ENCODE measurements at regions not wholly inside any gene's neighbourhood (a gene's known extent, or its start where the extent isn't known, plus 50 kb on each side); places are given as distances from the start of the nearest gene placed in this dataset.

GRCh38 chr6:49370518-49370917, 92.5 kb downstream of the MMUT start:
- no peak for DNase-seq
- Histone ChIP-seq H3K27me3 (ENCODE audit: control insufficient read depth, insufficient read depth, low read length) (no peaks in the 10 kb centered on the region), H3K36me3 (replicated peaks; ENCODE audit: control insufficient read depth, insufficient read depth, low read length) (no peaks in the 10 kb centered on the region), H3K4me3 (ENCODE audit: insufficient read depth, low read depth, low read length) (no peak overlapping the region)

GRCh38 chr6:49366539-49366938, 96.5 kb downstream of the MMUT start:
- Histone ChIP-seq H3K36me3 (replicated peaks; ENCODE audit: control insufficient read depth, insufficient read depth, low read length) (no peaks in the 10 kb centered on the region), H3K4me3 (ENCODE audit: insufficient read depth, low read depth, low read length) (no peak overlapping the region), H3K27me3 (ENCODE audit: control insufficient read depth, insufficient read depth, low read length) (no peaks in the 10 kb centered on the region)
- DNase-seq = no peak

GRCh38 chr6:49348561-49348960, 114.5 kb downstream of the MMUT start:
- Histone ChIP-seq H3K4me3 (ENCODE audit: insufficient read depth, low read depth, low read length) (no peak overlapping the region), H3K36me3 (replicated peaks; ENCODE audit: control insufficient read depth, insufficient read depth, low read length) (no peaks in the 10 kb centered on the region), H3K27me3 (ENCODE audit: control insufficient read depth, insufficient read depth, low read length) (no peaks in the 10 kb centered on the region)
- no peak for DNase-seq

GRCh38 chr6:49342410-49342809, 120.6 kb downstream of the MMUT start:
- no peaks in the 10 kb centered on the region for H3K36me3 ChIP-seq (replicated peaks; ENCODE audit: control insufficient read depth, insufficient read depth, low read length)
- H3K27me3 ChIP-seq (ENCODE audit: control insufficient read depth, insufficient read depth, low read length) = no peaks in the 10 kb centered on the region
- peak; percentile 27 for DNase-seq
- H3K4me3 ChIP-seq (ENCODE audit: insufficient read depth, low read depth, low read length) = no peak overlapping the region

- no peaks in the 10 kb centered on the region for H3K27me3 ChIP-seq (ENCODE audit: control insufficient read depth, insufficient read depth, low read length)
- H3K36me3 ChIP-seq (replicated peaks; ENCODE audit: control insufficient read depth, insufficient read depth, low read length) = no peaks in the 10 kb centered on the region
- H3K4me3 ChIP-seq (ENCODE audit: insufficient read depth, low read depth, low read length) = no peak overlapping the region
- no peak for DNase-seq
Measured at GRCh38 chr6:49341869-49342268, 121.2 kb downstream of the MMUT start.

- no peak for DNase-seq
- no peaks in the 10 kb centered on the region for H3K36me3 ChIP-seq (replicated peaks; ENCODE audit: control insufficient read depth, insufficient read depth, low read length)
- H3K4me3 ChIP-seq (ENCODE audit: insufficient read depth, low read depth, low read length) = no peak overlapping the region
- no peaks in the 10 kb centered on the region for H3K27me3 ChIP-seq (ENCODE audit: control insufficient read depth, insufficient read depth, low read length)
Measured at GRCh38 chr6:49339096-49339495, 124.0 kb downstream of the MMUT start.

GRCh38 chr6:49336514-49337131, 126.4 kb downstream of the MMUT start:
- no peak for DNase-seq

GRCh38 chr6:49333345-49334125, 129.5 kb downstream of the MMUT start:
- no peak overlapping the region for H3K4me3 ChIP-seq (ENCODE audit: insufficient read depth, low read depth, low read length)
- no peaks in the 10 kb centered on the region for H3K27me3 ChIP-seq (ENCODE audit: control insufficient read depth, insufficient read depth, low read length)
- H3K36me3 ChIP-seq (replicated peaks; ENCODE audit: control insufficient read depth, insufficient read depth, low read length) = no peaks in the 10 kb centered on the region
- DNase-seq = no peak

More at GRCh38 chr6:49336514-49337131, 126.4 kb downstream of the MMUT start:
- Histone ChIP-seq H3K4me3 (ENCODE audit: insufficient read depth, low read depth, low read length) (no peak overlapping the region), H3K36me3 (replicated peaks; ENCODE audit: control insufficient read depth, insufficient read depth, low read length) (no peaks in the 10 kb centered on the region), H3K27me3 (ENCODE audit: control insufficient read depth, insufficient read depth, low read length) (no peaks in the 10 kb centered on the region)

- H3K4me3 ChIP-seq (ENCODE audit: insufficient read depth, low read depth, low read length) = no peak overlapping the region
- no peaks in the 10 kb centered on the region for H3K27me3 ChIP-seq (ENCODE audit: control insufficient read depth, insufficient read depth, low read length)
- no peaks in the 10 kb centered on the region for H3K36me3 ChIP-seq (replicated peaks; ENCODE audit: control insufficient read depth, insufficient read depth, low read length)
- no peak for DNase-seq
Measured at GRCh38 chr6:49332781-49333180, 130.3 kb downstream of the MMUT start.

- Histone ChIP-seq H3K27me3 (ENCODE audit: control insufficient read depth, insufficient read depth, low read length) (no peaks in the 10 kb centered on the region), H3K4me3 (ENCODE audit: insufficient read depth, low read depth, low read length) (no peak overlapping the region), H3K36me3 (replicated peaks; ENCODE audit: control insufficient read depth, insufficient read depth, low read length) (no peaks in the 10 kb centered on the region)
- DNase-seq = no peak
Measured at GRCh38 chr6:49329186-49329585, 133.9 kb downstream of the MMUT start.

- H3K4me3 ChIP-seq (ENCODE audit: insufficient read depth, low read depth, low read length) = no peak overlapping the region
- no peaks in the 10 kb centered on the region for H3K36me3 ChIP-seq (replicated peaks; ENCODE audit: control insufficient read depth, insufficient read depth, low read length)
- no peak for DNase-seq
- H3K27me3 ChIP-seq (ENCODE audit: control insufficient read depth, insufficient read depth, low read length) = no peaks in the 10 kb centered on the region
Measured at GRCh38 chr6:49328051-49328744, 134.9 kb downstream of the MMUT start.

GRCh38 chr6:49327571-49327970, 135.5 kb downstream of the MMUT start:
- no peaks in the 10 kb centered on the region for H3K27me3 ChIP-seq (ENCODE audit: control insufficient read depth, insufficient read depth, low read length)
- no peak overlapping the region for H3K4me3 ChIP-seq (ENCODE audit: insufficient read depth, low read depth, low read length)
- DNase-seq = no peak
- H3K36me3 ChIP-seq (replicated peaks; ENCODE audit: control insufficient read depth, insufficient read depth, low read length) = no peaks in the 10 kb centered on the region

- DNase-seq = no peak
Measured at GRCh38 chr6:49327005-49327404, 136.0 kb downstream of the MMUT start.

GRCh38 chr6:49326347-49326746, 136.7 kb downstream of the MMUT start:
- Histone ChIP-seq H3K36me3 (replicated peaks; ENCODE audit: control insufficient read depth, insufficient read depth, low read length) (no peaks in the 10 kb centered on the region), H3K4me3 (ENCODE audit: insufficient read depth, low read depth, low read length) (no peak overlapping the region), H3K27me3 (ENCODE audit: control insufficient read depth, insufficient read depth, low read length) (no peaks in the 10 kb centered on the region)
- DNase-seq = no peak

More at GRCh38 chr6:49327005-49327404, 136.0 kb downstream of the MMUT start:
- no peaks in the 10 kb centered on the region for H3K36me3 ChIP-seq (replicated peaks; ENCODE audit: control insufficient read depth, insufficient read depth, low read length)
- no peaks in the 10 kb centered on the region for H3K27me3 ChIP-seq (ENCODE audit: control insufficient read depth, insufficient read depth, low read length)
- H3K4me3 ChIP-seq (ENCODE audit: insufficient read depth, low read depth, low read length) = no peak overlapping the region

- DNase-seq = no peak
- Histone ChIP-seq H3K27me3 (ENCODE audit: control insufficient read depth, insufficient read depth, low read length) (no peaks in the 10 kb centered on the region), H3K36me3 (replicated peaks; ENCODE audit: control insufficient read depth, insufficient read depth, low read length) (no peaks in the 10 kb centered on the region), H3K4me3 (ENCODE audit: insufficient read depth, low read depth, low read length) (no peak overlapping the region)
Measured at GRCh38 chr6:49325891-49326290, 137.2 kb downstream of the MMUT start.

Measured in H7 (cell line).